ENCODE measurements at regions not wholly inside any gene's neighbourhood (a gene's known extent, or its start where the extent isn't known, plus 50 kb on each side); places are given as distances from the start of the nearest gene placed in this dataset.

- TF ChIP-seq CTCF (IDR thresholded peaks at IDR 0.05) (no peak), POLR2A (IDR thresholded peaks at IDR 0.05) (no peak)
These were observed 97.9 kb upstream of the DAP start for GRCh38 chr5:10858945-10859344.

All from prostate gland (tissue), 2 donors.